Retinal pigment epithelial cell (primary cell): ENCODE measurements at regions not wholly inside any gene's neighbourhood (a gene's known extent, or its start where the extent isn't known, plus 50 kb on each side); places are given as distances from the start of the nearest gene placed in this dataset.

Source experiments
- DNase-seq: peaks from one replicate; pipeline ENCODE4 v3.0.0-alpha.2; 2010; ENCODE audit warnings: low read depth
- H3K4me3 ChIP-seq: 2 replicates; pipeline ENCODE4 v1.5.1; 2011; ENCODE audit warnings: mild to moderate bottlenecking, low read length, control low read depth, moderate library complexity
- TF ChIP-seq, protein P1 (sequence below): conservative IDR thresholded peaks from 2 replicates; pipeline ENCODE4 v1.5.1; 2011; ENCODE audit warnings: low read depth, low read length, control low read depth, inconsistent platforms

DNA sequence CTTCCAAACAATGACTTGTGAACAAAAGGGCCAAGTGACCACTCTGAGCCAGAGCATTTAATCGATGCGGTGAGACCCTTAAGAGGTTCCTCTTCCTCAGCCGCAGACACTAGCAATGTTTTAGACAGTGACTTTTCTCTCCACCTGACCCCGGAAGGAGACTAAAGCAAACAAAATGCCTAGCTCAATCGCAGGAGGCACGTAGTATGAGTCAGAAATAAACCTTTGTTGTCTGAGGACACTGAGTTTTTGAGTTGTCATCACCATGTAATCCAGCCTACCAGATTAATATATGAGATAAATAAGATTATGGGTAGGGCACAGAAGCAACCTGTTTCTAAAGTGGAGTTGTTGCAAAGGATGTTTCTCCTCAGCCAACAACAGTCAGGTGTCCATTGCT lies 326.2 kb upstream of the DUSP10 start:
- H3K4me3 ChIP-seq, result no peak overlapping the region
- TF ChIP-seq, protein P1, sequence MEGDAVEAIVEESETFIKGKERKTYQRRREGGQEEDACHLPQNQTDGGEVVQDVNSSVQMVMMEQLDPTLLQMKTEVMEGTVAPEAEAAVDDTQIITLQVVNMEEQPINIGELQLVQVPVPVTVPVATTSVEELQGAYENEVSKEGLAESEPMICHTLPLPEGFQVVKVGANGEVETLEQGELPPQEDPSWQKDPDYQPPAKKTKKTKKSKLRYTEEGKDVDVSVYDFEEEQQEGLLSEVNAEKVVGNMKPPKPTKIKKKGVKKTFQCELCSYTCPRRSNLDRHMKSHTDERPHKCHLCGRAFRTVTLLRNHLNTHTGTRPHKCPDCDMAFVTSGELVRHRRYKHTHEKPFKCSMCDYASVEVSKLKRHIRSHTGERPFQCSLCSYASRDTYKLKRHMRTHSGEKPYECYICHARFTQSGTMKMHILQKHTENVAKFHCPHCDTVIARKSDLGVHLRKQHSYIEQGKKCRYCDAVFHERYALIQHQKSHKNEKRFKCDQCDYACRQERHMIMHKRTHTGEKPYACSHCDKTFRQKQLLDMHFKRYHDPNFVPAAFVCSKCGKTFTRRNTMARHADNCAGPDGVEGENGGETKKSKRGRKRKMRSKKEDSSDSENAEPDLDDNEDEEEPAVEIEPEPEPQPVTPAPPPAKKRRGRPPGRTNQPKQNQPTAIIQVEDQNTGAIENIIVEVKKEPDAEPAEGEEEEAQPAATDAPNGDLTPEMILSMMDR, result no peak
- DNase-seq, result no peak

DNA sequence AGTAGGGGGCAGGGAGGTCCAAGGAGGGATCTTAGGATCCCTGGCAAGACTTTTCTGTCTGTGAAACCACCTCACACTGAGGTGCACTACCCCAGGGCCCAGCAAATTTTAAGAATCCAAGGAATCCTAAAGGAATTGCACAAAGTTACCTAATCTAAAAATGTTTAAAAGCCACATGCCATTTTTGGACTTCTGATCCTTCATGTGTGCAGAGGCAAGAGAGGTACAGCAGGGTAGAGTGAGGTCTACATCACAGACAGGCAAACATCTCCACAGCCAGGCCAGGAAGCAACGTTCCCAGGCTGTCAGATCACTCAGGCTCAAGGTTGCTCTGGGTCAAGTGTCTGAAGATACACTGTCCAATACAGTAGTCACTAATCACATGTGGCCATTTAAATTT lies 324.6 kb upstream of the DUSP10 start:
- H3K4me3 ChIP-seq, result no peak overlapping the region
- TF ChIP-seq, protein P1, result no peak
- DNase-seq, result no peak

DNA sequence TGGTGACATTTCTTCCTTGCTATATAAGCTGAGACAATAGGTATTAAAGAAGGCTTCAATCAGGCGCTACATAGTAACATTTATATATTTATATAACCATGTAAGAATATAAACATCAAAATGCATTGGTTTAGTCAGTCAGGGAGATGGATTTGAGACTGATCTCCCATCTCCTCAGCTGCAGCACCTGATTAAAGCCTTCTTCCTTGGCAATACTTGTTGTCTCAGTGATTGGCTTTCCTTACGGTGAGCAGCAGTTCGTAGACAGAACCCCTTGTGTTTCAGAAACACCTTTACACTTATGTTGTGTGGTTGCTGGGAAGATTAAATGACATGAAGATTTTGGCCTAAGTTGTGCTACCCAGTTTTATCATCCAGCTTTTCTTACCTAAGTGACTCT lies 323.3 kb upstream of the DUSP10 start:
- DNase-seq, result no peak
- TF ChIP-seq, protein P1, result no peak
- H3K4me3 ChIP-seq, result no peak overlapping the region

DNA sequence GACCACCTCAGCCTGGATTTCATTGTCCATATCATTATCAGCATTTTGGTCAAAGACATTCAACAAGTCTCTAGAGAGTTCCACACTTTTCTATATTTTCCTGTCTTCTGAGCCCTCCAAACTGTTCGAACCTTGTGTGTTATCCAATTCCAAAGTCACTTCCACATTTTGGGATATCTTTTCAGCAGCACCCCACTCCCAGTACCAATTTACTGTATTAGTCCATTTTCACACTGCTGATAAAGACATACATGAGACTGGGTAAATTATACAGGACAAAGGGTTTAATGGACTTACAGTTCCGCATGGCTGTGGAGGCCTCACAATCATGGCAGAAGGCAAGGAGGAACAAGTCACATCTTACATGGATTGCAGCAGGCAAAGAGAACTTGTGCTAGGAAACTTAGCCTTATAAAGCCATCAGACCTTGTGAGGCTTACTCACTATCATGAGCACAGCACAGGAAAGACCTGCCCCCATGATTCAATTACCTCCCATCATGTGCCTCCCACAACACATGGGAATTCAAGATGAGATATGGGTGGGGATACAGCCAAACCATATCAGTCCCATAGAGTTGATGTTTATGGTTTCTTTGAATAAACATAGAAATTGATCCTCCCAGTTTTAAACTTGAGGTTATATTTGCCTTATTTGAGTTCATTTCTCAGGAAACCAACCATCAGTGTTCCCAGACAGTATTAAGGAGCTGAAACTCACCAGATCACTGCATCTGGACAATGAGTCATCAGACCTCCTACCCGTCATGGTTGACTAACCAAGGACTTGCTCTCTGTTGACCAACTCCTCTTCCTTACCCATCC lies 322.7 kb upstream of the DUSP10 start:
- TF ChIP-seq, protein P1, result no peak
- no peak overlapping the region for H3K4me3 ChIP-seq
- DNase-seq, result no peak

DNA sequence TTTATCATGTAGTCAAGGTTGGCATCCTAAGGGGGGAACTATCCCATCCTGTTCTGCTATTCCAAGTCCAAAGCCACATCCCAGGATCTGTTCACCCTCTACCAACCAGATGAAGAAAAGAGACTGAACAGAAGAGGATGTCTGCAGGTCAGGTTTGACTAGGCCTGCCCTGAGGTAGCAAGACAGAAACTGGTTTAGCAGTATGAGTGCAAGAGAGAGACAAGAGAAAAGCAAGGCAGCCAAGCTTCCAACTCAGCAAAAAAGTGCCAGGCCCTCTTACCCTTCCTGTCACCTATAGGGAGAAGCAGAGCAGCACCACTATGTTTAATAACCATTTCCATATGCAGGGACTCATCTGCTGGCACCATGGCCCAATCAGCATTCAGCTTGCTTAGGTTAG lies 320.8 kb upstream of the DUSP10 start:
- no peak overlapping the region for H3K4me3 ChIP-seq
- DNase-seq, result no peak
- TF ChIP-seq, protein P1, result no peak

DNA sequence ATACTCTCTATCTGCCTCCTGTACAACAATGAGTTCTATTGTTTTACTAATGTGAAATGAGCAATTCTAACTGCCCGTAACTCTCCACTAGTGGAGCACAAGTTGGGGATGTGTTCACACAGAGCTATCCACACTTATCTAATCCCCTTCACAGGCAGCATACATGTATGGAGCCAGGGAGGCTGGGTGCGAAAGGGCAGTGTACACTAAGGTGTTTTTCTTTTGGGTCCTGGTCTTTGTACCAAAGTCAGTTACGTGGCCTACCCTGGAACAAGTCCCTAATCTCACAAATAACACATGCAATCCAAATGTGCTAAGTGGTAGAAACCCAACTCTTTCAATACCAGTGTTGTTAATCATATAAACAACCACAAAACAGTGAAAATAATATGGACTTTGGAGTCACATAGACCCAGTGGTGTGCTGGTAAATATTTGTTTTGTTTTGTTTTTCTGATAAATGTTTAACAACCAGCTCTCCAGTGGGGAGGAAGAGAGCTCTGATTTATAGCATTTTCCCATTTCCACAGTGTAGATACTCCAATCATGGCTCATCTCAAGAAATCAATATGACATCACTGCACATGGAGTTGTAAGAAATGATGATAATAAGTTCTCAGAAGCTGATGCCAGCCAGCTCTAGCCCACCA lies 319.9 kb upstream of the DUSP10 start:
- TF ChIP-seq, protein P1, result no peak
- H3K4me3 ChIP-seq, result no peak overlapping the region
- no peak for DNase-seq
